NT2/D1 (cell line): ENCODE measurements at regions not wholly inside any gene's neighbourhood (a gene's known extent, or its start where the extent isn't known, plus 50 kb on each side); places are given as distances from the start of the nearest gene placed in this dataset.

Experiments used
- DNase-seq: peaks from one replicate; pipeline ENCODE4 v3.0.0-alpha.2; 2011; ENCODE audit warnings: low read depth, low spot score
- H3K27me3 ChIP-seq: 2 replicates; pipeline ENCODE4 v1.6.0; 2011; ENCODE audit warnings: mild to moderate bottlenecking; ENCODE audit not compliant: insufficient read length, insufficient read depth
- H3K36me3 ChIP-seq: 2 replicates; pipeline ENCODE4 v1.6.1; 2011; ENCODE audit warnings: mild to moderate bottlenecking, low read length, mixed read lengths; ENCODE audit not compliant: insufficient read depth, insufficient read length
- H3K4me1 ChIP-seq: 2 replicates; pipeline ENCODE4 v1.5.1; 2011; ENCODE audit not compliant: insufficient read depth, insufficient read length
- H3K4me3 ChIP-seq: 2 replicates; pipeline ENCODE4 v1.5.1; 2011; ENCODE audit warnings: low read depth; ENCODE audit not compliant: insufficient read length
- H3K9ac ChIP-seq: 2 replicates; pipeline ENCODE4 v1.6.0; 2011; ENCODE audit warnings: low read depth; ENCODE audit not compliant: insufficient read length
- H3K9me3 ChIP-seq: 2 replicates; pipeline ENCODE4 v1.5.1; 2011; ENCODE audit warnings: mild to moderate bottlenecking, low read length; ENCODE audit not compliant: insufficient read depth
- SUZ12 ChIP-seq: IDR thresholded peaks from 2 replicates; pipeline ENCODE4 v1.6.1; 2011; ENCODE audit not compliant: insufficient read length, insufficient read depth; ENCODE audit errors: extremely low read depth
- YY1 ChIP-seq: IDR thresholded peaks from 2 replicates; pipeline ENCODE4 v1.6.1; 2011; ENCODE audit not compliant: insufficient read length, insufficient read depth
- ZNF274 ChIP-seq: IDR thresholded peaks from 2 replicates; pipeline ENCODE4 v1.6.1; 2011; ENCODE audit warnings: mild to moderate bottlenecking, low read depth, low read length

- Histone ChIP-seq H3K4me3 (no peak overlapping the region), H3K9me3 (no peaks in the 10 kb centered on the region), H3K36me3 (no peaks in the 10 kb centered on the region), H3K9ac (no peak overlapping the region), H3K27me3 (no peaks in the 10 kb centered on the region), H3K4me1 (no peaks in the 10 kb centered on the region)
- no peak for DNase-seq
- TF ChIP-seq YY1 (no peak), ZNF274 (no peak)
These were observed 357.0 kb upstream of the FSIP2 start for GRCh38 chr2:185381631-185382030.

- H3K4me3 ChIP-seq, result no peak overlapping the region
- no peak overlapping the region for H3K9ac ChIP-seq
- no peaks in the 10 kb centered on the region for H3K36me3 ChIP-seq
- H3K9me3 ChIP-seq, result no peaks in the 10 kb centered on the region
- H3K27me3 ChIP-seq, result no peaks in the 10 kb centered on the region
- H3K4me1 ChIP-seq, result no peaks in the 10 kb centered on the region
- no peak for DNase-seq
- TF ChIP-seq SUZ12 (no peak), ZNF274 (no peak), YY1 (no peak)
These were observed 353.6 kb upstream of the FSIP2 start for GRCh38 chr2:185384822-185385560.

DNA sequence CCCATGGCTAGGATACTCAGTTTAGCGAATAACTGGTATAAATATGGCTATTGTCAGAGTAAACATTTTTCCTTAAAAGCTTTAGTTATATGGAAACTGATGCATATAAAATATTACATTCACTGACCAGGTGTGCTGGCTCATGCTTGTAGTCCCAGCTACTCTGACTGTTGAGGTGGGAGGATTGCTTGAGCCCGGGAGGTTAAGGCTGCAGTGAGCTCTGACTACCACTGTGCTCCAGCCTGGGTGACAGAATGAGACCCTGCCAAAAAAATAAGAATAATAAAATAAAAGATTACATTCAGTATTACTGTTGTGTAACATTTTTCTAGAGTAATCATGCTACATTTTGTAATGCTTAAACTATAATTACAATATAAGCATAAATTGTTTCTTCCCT is 350.4 kb upstream of the FSIP2 start:
- no peak for TF ChIP-seq SUZ12
- TF ChIP-seq ZNF274, result no peak
- no peak for TF ChIP-seq YY1
- Histone ChIP-seq H3K36me3 (no peaks in the 10 kb centered on the region), H3K4me1 (no peaks in the 10 kb centered on the region), H3K9me3 (peaks cover 10% of the 10 kb centered on the region; the same call in 1 of the 2 replicates), H3K4me3 (no peak overlapping the region), H3K27me3 (no peaks in the 10 kb centered on the region), H3K9ac (no peak overlapping the region)
- DNase-seq, result no peak

- H3K4me3 ChIP-seq, result no peak overlapping the region
- no peak for DNase-seq
- H3K9ac ChIP-seq, result no peak overlapping the region
- H3K36me3 ChIP-seq, result no peaks in the 10 kb centered on the region
- no peak for TF ChIP-seq ZNF274
- no peak for TF ChIP-seq YY1
- TF ChIP-seq SUZ12, result no peak
- peaks cover 19% of the 10 kb centered on the region for H3K9me3 ChIP-seq
- H3K27me3 ChIP-seq, result no peaks in the 10 kb centered on the region
- no peaks in the 10 kb centered on the region for H3K4me1 ChIP-seq
These were observed 347.1 kb upstream of the FSIP2 start for GRCh38 chr2:185391543-185391942.

GRCh38 chr2:185393091-185393490 is 345.5 kb upstream of the FSIP2 start:
- TF ChIP-seq ZNF274 (no peak), YY1 (no peak), SUZ12 (no peak)
- no peaks in the 10 kb centered on the region for H3K36me3 ChIP-seq
- no peaks in the 10 kb centered on the region for H3K4me1 ChIP-seq
- no peak overlapping the region for H3K4me3 ChIP-seq
- H3K9me3 ChIP-seq, result peaks cover 29% of the 10 kb centered on the region
- no peak overlapping the region for H3K9ac ChIP-seq
- DNase-seq, result no peak
- H3K27me3 ChIP-seq, result no peaks in the 10 kb centered on the region

- Histone ChIP-seq H3K4me3 (no peak overlapping the region), H3K9ac (no peak overlapping the region), H3K4me1 (no peaks in the 10 kb centered on the region), H3K27me3 (no peaks in the 10 kb centered on the region), H3K9me3 (peaks cover under 1% of the 10 kb centered on the region; the same call in 1 of the 2 replicates), H3K36me3 (no peaks in the 10 kb centered on the region)
- TF ChIP-seq ZNF274 (no peak), SUZ12 (no peak), YY1 (no peak)
- DNase-seq, result no peak
These were observed 336.1 kb upstream of the FSIP2 start for GRCh38 chr2:185402474-185402873.

- Histone ChIP-seq H3K36me3 (no peaks in the 10 kb centered on the region), H3K27me3 (no peaks in the 10 kb centered on the region), H3K4me3 (no peak overlapping the region), H3K9ac (no peak overlapping the region), H3K9me3 (no peaks in the 10 kb centered on the region), H3K4me1 (no peaks in the 10 kb centered on the region)
- no peak for DNase-seq
- TF ChIP-seq YY1, result no peak
- no peak for TF ChIP-seq ZNF274
- no peak for TF ChIP-seq SUZ12
These were observed 334.0 kb upstream of the FSIP2 start for GRCh38 chr2:185404578-185404977.
